Neuronal stem cell (in vitro differentiated cells): ENCODE measurements at regions not wholly inside any gene's neighbourhood (a gene's known extent, or its start where the extent isn't known, plus 50 kb on each side); places are given as distances from the start of the nearest gene placed in this dataset.
A peak's percentile ranks its signal among the peaks of the same experiment; 100 is the strongest.

Experiments
- DNase-seq: peaks from one replicate; pipeline ENCODE4 v3.0.0-alpha.2; 2013; ENCODE audit warnings: low spot score
- H2AFZ ChIP-seq: one replicate; pipeline ENCODE4 v1.6.1; 2013; ENCODE audit warnings: mild to moderate bottlenecking, low read length, inconsistent platforms
- H2AK5ac ChIP-seq: 2 replicates; pipeline ENCODE4 v1.6.1; 2013; ENCODE audit warnings: low read depth, mild to moderate bottlenecking, inconsistent platforms, low read length, moderate library complexity, mixed read lengths
- H2BK120ac ChIP-seq: 2 replicates; pipeline ENCODE4 v1.6.1; 2013; ENCODE audit warnings: low read depth, mild to moderate bottlenecking, inconsistent platforms, low read length, moderate library complexity, mixed read lengths
- H2BK12ac ChIP-seq: one replicate; pipeline ENCODE4 v1.6.1; 2013; ENCODE audit warnings: low read length, inconsistent platforms
- H2BK15ac ChIP-seq: 2 replicates; pipeline ENCODE4 v1.6.1; 2013; ENCODE audit warnings: mild to moderate bottlenecking, low read length, inconsistent platforms, mixed read lengths
- H2BK5ac ChIP-seq: one replicate; pipeline ENCODE4 v1.6.1; 2013; ENCODE audit warnings: inconsistent platforms, mild to moderate bottlenecking, low read length, moderate library complexity
- H3K14ac ChIP-seq: one replicate; pipeline ENCODE4 v1.6.1; 2013; ENCODE audit warnings: low read length, inconsistent platforms
- H3K18ac ChIP-seq: 2 replicates; pipeline ENCODE4 v1.6.1; 2013; ENCODE audit warnings: low read length, inconsistent platforms
- H3K23ac ChIP-seq: 2 replicates; pipeline ENCODE4 v1.6.1; 2013; ENCODE audit warnings: low read depth, mild to moderate bottlenecking, mixed read lengths, low read length, inconsistent platforms; ENCODE audit not compliant: poor library complexity
- H3K27ac ChIP-seq: replicated peaks from 3 replicates; pipeline ENCODE4 v1.5.1; 2013; ENCODE audit warnings: low read length, inconsistent platforms
- H3K27me3 ChIP-seq, 3 experiments: 2 replicates each; pipeline ENCODE4 v1.6.1; 2013; ENCODE audit warnings: low read length in 3 of 3, mild to moderate bottlenecking in 2 of 3, inconsistent platforms in 1 of 3, low read depth in 1 of 3, mixed read lengths in 1 of 3, moderate library complexity in 1 of 3; ENCODE audit not compliant: control insufficient read depth in 3 of 3, insufficient read depth in 3 of 3
- H3K36me3 ChIP-seq, 2 donors: replicated peaks in 1 of 2; 2 replicates each; pipeline ENCODE4 v1.6.1; 2013; ENCODE audit warnings: low read length in 2 of 2; ENCODE audit not compliant: control insufficient read depth in 2 of 2, insufficient read depth in 2 of 2
- H3K4ac ChIP-seq: 2 replicates; pipeline ENCODE4 v1.6.1; 2013; ENCODE audit warnings: inconsistent platforms, mild to moderate bottlenecking, low read length, moderate library complexity
- H3K4me1 ChIP-seq, 2 donors: 1 replicate in 1 of 2; 2 replicates in 1 of 2; pipeline ENCODE4 v1.6.1; 2013; ENCODE audit warnings: low read length in 2 of 2, low read depth in 1 of 2; ENCODE audit not compliant: control insufficient read depth in 2 of 2, insufficient read depth in 1 of 2
- H3K4me2 ChIP-seq: one replicate; pipeline ENCODE4 v1.6.1; 2013; ENCODE audit warnings: mild to moderate bottlenecking, low read length, inconsistent platforms; ENCODE audit not compliant: insufficient read depth, poor library complexity, severe bottlenecking
- H3K4me3 ChIP-seq, 2 donors: 2 replicates each; pipeline ENCODE4 v1.5.1; 2013; ENCODE audit warnings: low read length in 2 of 2, mild to moderate bottlenecking in 2 of 2, inconsistent platforms in 1 of 2, moderate library complexity in 1 of 2
- H3K79me1 ChIP-seq: one replicate; pipeline ENCODE4 v1.6.1; 2013; ENCODE audit warnings: low read depth, mild to moderate bottlenecking, inconsistent platforms, low read length, moderate library complexity
- H3K9ac ChIP-seq: one replicate; pipeline ENCODE4 v1.6.1; 2013; ENCODE audit warnings: mild to moderate bottlenecking, low read depth, low read length, inconsistent platforms; ENCODE audit not compliant: poor library complexity
- H3K9me3 ChIP-seq, 2 donors: replicated peaks in 1 of 2; 2 replicates each; pipeline versions ENCODE3 to v1.6.1; 2013; ENCODE audit warnings: low read length in 2 of 2, mild to moderate bottlenecking in 2 of 2, inconsistent platforms in 1 of 2, low read depth in 1 of 2, mixed read lengths in 1 of 2, moderate library complexity in 1 of 2; ENCODE audit not compliant: control insufficient read depth in 2 of 2, insufficient read depth in 1 of 2
- H4K8ac ChIP-seq: one replicate; pipeline ENCODE4 v1.6.1; 2013; ENCODE audit warnings: low read depth, mild to moderate bottlenecking, inconsistent platforms, low read length, moderate library complexity
- H4K91ac ChIP-seq: one replicate; pipeline ENCODE4 v1.6.1; 2013; ENCODE audit warnings: low read length, low read depth, mild to moderate bottlenecking, inconsistent platforms; ENCODE audit not compliant: poor library complexity
- WGBS, 2 donors: extraction: QIAGEN DNeasy Blood & Tissue Kit; methylation state at CpG; one replicate each; pipeline ENCODE4 v1.1.7; 2013; ENCODE audit warnings: missing lambda C conversion rate in 2 of 2, mixed read lengths in 1 of 2; ENCODE audit not compliant: insufficient read length in 2 of 2, insufficient replicate concordance in 1 of 2; ENCODE audit errors: extremely low coverage in 2 of 2; 5-methylcytosine and 5-hydroxymethylcytosine counted together

GRCh38 chr3:26340001-26340400 is 282.6 kb upstream of the LRRC3B start:
- H2BK12ac ChIP-seq, result no peak overlapping the region
- no CpG with 5 or more reads among the region's 3 CpGs for WGBS, 2 donors
- H3K27me3 ChIP-seq, result no peaks in the 10 kb centered on the region
- no peak overlapping the region for H3K14ac ChIP-seq
- no peak overlapping the region for H2BK5ac ChIP-seq
- H2AFZ ChIP-seq, result no peak overlapping the region
- H2BK120ac ChIP-seq, result no peak overlapping the region
- H3K4me2 ChIP-seq, result no peak overlapping the region
- H4K8ac ChIP-seq, result no peak overlapping the region
- no peaks in the 10 kb centered on the region for H3K79me1 ChIP-seq
- H4K91ac ChIP-seq, result no peak overlapping the region
- H3K36me3 ChIP-seq, result no peaks in the 10 kb centered on the region
- no peak overlapping the region for H3K18ac ChIP-seq
- no peak for DNase-seq
- H3K23ac ChIP-seq, result no peak overlapping the region
- no peak overlapping the region for H2AK5ac ChIP-seq
- H3K9ac ChIP-seq, result no peak overlapping the region
- no peak overlapping the region for H3K4ac ChIP-seq
- H3K4me1 ChIP-seq, result no peaks in the 10 kb centered on the region
- H3K27ac ChIP-seq, result no peak overlapping the region
- no peak overlapping the region for H3K4me3 ChIP-seq
- peaks cover 0 to 3% of the 10 kb centered on the region in 2 donors for H3K9me3 ChIP-seq
- H2BK15ac ChIP-seq, result no peak overlapping the region

GRCh38 chr3:26343647-26344046 is 278.9 kb upstream of the LRRC3B start:
- no peak overlapping the region for H2BK5ac ChIP-seq
- no peak overlapping the region for H2BK12ac ChIP-seq
- no peak overlapping the region for H3K4me3 ChIP-seq
- no peak for DNase-seq
- H3K9me3 ChIP-seq, result peaks cover 0 to 3% of the 10 kb centered on the region in 2 donors
- H3K4me2 ChIP-seq, result no peak overlapping the region
- no peaks in the 10 kb centered on the region for H3K4me1 ChIP-seq
- H3K4ac ChIP-seq, result no peak overlapping the region
- H3K79me1 ChIP-seq, result no peaks in the 10 kb centered on the region
- no CpG with 5 or more reads among the region's 1 CpG for WGBS, 2 donors
- H4K91ac ChIP-seq, result no peak overlapping the region
- H3K36me3 ChIP-seq, result no peaks in the 10 kb centered on the region
- H3K27ac ChIP-seq, result no peak overlapping the region
- H2BK120ac ChIP-seq, result no peak overlapping the region
- H2AK5ac ChIP-seq, result no peak overlapping the region
- no peak overlapping the region for H3K18ac ChIP-seq
- no peaks in the 10 kb centered on the region for H3K27me3 ChIP-seq
- H2AFZ ChIP-seq, result no peak overlapping the region
- no peak overlapping the region for H2BK15ac ChIP-seq
- H4K8ac ChIP-seq, result no peak overlapping the region
- H3K9ac ChIP-seq, result no peak overlapping the region
- H3K23ac ChIP-seq, result no peak overlapping the region
- no peak overlapping the region for H3K14ac ChIP-seq

GRCh38 chr3:26345613-26346012 is 277.0 kb upstream of the LRRC3B start:
- Histone ChIP-seq H4K91ac (no peak overlapping the region), H3K36me3 (no peaks in the 10 kb centered on the region), H2AK5ac (no peak overlapping the region), H3K27me3 (no peaks in the 10 kb centered on the region), H3K9me3 (no peaks in the 10 kb centered on the region), H2AFZ (no peak overlapping the region), H3K4me1 (no peaks in the 10 kb centered on the region), H2BK12ac (no peak overlapping the region), H2BK5ac (no peak overlapping the region), H4K8ac (no peak overlapping the region), H3K4ac (no peak overlapping the region), H3K14ac (no peak overlapping the region), H3K18ac (no peak overlapping the region), H3K23ac (no peak overlapping the region), H3K79me1 (no peaks in the 10 kb centered on the region), H3K4me3 (peak overlapping the region in 1 of 2 donors; percentile 3), H3K27ac (no peak overlapping the region), H3K9ac (no peak overlapping the region), H2BK120ac (no peak overlapping the region), H3K4me2 (no peak overlapping the region), H2BK15ac (no peak overlapping the region)
- no peak for DNase-seq
- no CpG with 5 or more reads among the region's 10 CpGs for WGBS, 2 donors

GRCh38 chr3:26346497-26346896 is 276.1 kb upstream of the LRRC3B start:
- Histone ChIP-seq H3K36me3 (no peaks in the 10 kb centered on the region), H3K27ac (no peak overlapping the region), H2BK12ac (no peak overlapping the region), H3K4me2 (no peak overlapping the region), H3K14ac (no peak overlapping the region), H3K18ac (no peak overlapping the region), H2AK5ac (no peak overlapping the region), H4K91ac (no peak overlapping the region), H2BK120ac (no peak overlapping the region), H2BK15ac (no peak overlapping the region), H3K27me3 (no peaks in the 10 kb centered on the region), H2BK5ac (no peak overlapping the region), H3K79me1 (no peaks in the 10 kb centered on the region), H3K23ac (no peak overlapping the region), H2AFZ (no peak overlapping the region), H3K4me3 (no peak overlapping the region), H3K4me1 (no peaks in the 10 kb centered on the region), H4K8ac (no peak overlapping the region), H3K9ac (no peak overlapping the region), H3K9me3 (no peaks in the 10 kb centered on the region), H3K4ac (no peak overlapping the region)
- DNase-seq, result no peak
- no CpG with 5 or more reads among the region's 13 CpGs for WGBS, 2 donors
